ENCODE measurements at regions not wholly inside any gene's neighbourhood (a gene's known extent, or its start where the extent isn't known, plus 50 kb on each side); places are given as distances from the start of the nearest gene placed in this dataset.

DNA sequence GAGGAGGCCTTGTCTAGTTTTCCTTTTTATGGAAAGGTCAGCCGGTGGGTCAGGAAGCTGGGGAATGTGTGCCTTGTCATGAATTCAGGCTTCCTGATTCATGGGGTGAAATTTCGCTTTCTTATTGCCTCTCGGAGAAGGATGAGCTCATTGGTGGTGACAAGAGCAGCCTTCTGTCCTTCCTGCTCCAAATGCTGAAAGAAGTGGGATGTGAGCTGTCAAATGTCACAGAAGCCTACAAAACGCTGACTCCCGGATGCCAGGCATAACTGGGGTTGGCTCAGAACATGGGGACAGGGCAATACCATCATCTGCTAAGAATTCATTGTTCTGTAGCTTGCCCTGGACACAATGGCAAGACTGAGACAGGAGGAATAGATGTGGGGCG is 55.8 kb upstream of the FAM136A start:
- TF ChIP-seq, protein P1, sequence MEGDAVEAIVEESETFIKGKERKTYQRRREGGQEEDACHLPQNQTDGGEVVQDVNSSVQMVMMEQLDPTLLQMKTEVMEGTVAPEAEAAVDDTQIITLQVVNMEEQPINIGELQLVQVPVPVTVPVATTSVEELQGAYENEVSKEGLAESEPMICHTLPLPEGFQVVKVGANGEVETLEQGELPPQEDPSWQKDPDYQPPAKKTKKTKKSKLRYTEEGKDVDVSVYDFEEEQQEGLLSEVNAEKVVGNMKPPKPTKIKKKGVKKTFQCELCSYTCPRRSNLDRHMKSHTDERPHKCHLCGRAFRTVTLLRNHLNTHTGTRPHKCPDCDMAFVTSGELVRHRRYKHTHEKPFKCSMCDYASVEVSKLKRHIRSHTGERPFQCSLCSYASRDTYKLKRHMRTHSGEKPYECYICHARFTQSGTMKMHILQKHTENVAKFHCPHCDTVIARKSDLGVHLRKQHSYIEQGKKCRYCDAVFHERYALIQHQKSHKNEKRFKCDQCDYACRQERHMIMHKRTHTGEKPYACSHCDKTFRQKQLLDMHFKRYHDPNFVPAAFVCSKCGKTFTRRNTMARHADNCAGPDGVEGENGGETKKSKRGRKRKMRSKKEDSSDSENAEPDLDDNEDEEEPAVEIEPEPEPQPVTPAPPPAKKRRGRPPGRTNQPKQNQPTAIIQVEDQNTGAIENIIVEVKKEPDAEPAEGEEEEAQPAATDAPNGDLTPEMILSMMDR (IDR thresholded peaks at IDR 0.05) = no peak
- TF ChIP-seq POLR2A (IDR thresholded peaks at IDR 0.05) = no peak

All from body of pancreas (tissue), 4 donors.